Vagina (tissue), 2 donors: ENCODE measurements at regions not wholly inside any gene's neighbourhood (a gene's known extent, or its start where the extent isn't known, plus 50 kb on each side); places are given as distances from the start of the nearest gene placed in this dataset.
"Not testable (repeated sequence)": the region's sequence is repeated elsewhere in the genome, so short reads cannot be mapped to it uniquely, and the experiment has no call there.

ENCODE experiments used
- DNase-seq, 2 donors: peaks; one replicate each; pipeline ENCODE4 v3.0.0-alpha.2; 2017; ENCODE audit errors: extremely low spot score in 2 of 2
- H3K27ac ChIP-seq: fragments of 200-600 bp; sonication (generic); one replicate; pipeline ENCODE4 v1.5.1; 2019
- H3K27me3 ChIP-seq: fragments of 200-600 bp; sonication (generic); one replicate; pipeline ENCODE4 v1.5.1; 2019
- H3K36me3 ChIP-seq, 2 donors: fragments of 200-600 bp; sonication (generic); one replicate each; pipeline ENCODE4 v1.5.1; 2017 to 2019
- H3K4me1 ChIP-seq: fragments of 200-600 bp; sonication (generic); one replicate; pipeline ENCODE4 v1.5.1; 2019
- H3K4me3 ChIP-seq, 2 donors: fragments of 200-600 bp; sonication (generic); 1 replicate in 1 of 2; 2 replicates in 1 of 2; pipeline ENCODE4 v1.5.1; 2016 to 2019
- H3K9me3 ChIP-seq: fragments of 200-600 bp; sonication (generic); one replicate; pipeline ENCODE4 v1.5.1; 2019
- POLR2A ChIP-seq, 2 donors: fragments of 450-650 bp; IDR thresholded peaks; one replicate each; pipeline ENCODE4 v1.6.1; 2017; ENCODE audit warnings: antibody characterized with exemption in 2 of 2, mild to moderate bottlenecking in 2 of 2, moderate library complexity in 2 of 2
- POLR2AphosphoS5 ChIP-seq, 2 donors: sonication (generic); formaldehyde crosslinking; IDR thresholded peaks; one replicate each; pipeline ENCODE4 v1.9.0; 2017; ENCODE audit warnings: antibody characterized with exemption in 2 of 2, mild to moderate bottlenecking in 2 of 2, low read depth in 1 of 2; ENCODE audit not compliant: insufficient read depth in 1 of 2
- intact Hi-C: fragments of 100-400 bp; cut with DNase I; formaldehyde crosslinking; loops from one replicate; pipeline ENCODE4 v1.15.1; 2023
- TF ChIP-seq, protein P1 (sequence below), 3 experiments: fragments of 450-650 bp in 2 of 3; fragments of 200-600 bp in 1 of 3; sonication (generic) in 1 of 3; IDR thresholded peaks; one replicate each; pipeline ENCODE4 v1.5.1; 2017 to 2019; ENCODE audit warnings: antibody characterized with exemption in 3 of 3, mild to moderate bottlenecking in 2 of 3, moderate library complexity in 2 of 3

DNA sequence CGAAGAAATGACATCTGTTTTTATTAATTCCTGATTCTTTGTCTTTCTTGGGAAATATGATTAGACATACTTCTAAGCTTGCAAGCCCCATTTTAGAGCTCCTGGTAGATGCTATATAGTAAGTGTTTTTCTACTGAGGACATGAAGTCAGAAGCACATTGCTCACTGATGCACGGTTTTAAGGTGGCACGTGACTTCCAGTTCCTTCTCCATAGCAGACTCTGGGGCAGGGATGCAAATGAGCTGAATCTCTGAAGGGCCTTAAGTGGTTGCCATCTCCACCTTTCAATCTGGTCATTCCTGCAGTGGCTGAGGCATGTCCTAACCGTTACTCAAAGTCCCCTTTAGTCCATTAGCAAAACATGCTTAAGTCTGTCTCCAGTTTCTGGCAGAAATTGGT lies 421.2 kb upstream of the HTR1E start:
- H3K9me3 ChIP-seq: no peaks in the 10 kb centered on the region
- no peak overlapping the region for H3K4me3 ChIP-seq
- intact Hi-C loops: no loop called here
- H3K4me1 ChIP-seq: no peaks in the 10 kb centered on the region
- DNase-seq: no peak
- TF ChIP-seq, protein P1, sequence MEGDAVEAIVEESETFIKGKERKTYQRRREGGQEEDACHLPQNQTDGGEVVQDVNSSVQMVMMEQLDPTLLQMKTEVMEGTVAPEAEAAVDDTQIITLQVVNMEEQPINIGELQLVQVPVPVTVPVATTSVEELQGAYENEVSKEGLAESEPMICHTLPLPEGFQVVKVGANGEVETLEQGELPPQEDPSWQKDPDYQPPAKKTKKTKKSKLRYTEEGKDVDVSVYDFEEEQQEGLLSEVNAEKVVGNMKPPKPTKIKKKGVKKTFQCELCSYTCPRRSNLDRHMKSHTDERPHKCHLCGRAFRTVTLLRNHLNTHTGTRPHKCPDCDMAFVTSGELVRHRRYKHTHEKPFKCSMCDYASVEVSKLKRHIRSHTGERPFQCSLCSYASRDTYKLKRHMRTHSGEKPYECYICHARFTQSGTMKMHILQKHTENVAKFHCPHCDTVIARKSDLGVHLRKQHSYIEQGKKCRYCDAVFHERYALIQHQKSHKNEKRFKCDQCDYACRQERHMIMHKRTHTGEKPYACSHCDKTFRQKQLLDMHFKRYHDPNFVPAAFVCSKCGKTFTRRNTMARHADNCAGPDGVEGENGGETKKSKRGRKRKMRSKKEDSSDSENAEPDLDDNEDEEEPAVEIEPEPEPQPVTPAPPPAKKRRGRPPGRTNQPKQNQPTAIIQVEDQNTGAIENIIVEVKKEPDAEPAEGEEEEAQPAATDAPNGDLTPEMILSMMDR (IDR thresholded peaks at IDR 0.05): no peak
- TF ChIP-seq POLR2AphosphoS5 (IDR thresholded peaks at IDR 0.05; ENCODE audit: insufficient read depth in 1 of 2, low read depth in 1 of 2) (no peak), POLR2A (IDR thresholded peaks at IDR 0.05) (no peak)
- H3K36me3 ChIP-seq: no peaks in the 10 kb centered on the region
- H3K27ac ChIP-seq: no peak overlapping the region
- H3K27me3 ChIP-seq: no peaks in the 10 kb centered on the region

DNA sequence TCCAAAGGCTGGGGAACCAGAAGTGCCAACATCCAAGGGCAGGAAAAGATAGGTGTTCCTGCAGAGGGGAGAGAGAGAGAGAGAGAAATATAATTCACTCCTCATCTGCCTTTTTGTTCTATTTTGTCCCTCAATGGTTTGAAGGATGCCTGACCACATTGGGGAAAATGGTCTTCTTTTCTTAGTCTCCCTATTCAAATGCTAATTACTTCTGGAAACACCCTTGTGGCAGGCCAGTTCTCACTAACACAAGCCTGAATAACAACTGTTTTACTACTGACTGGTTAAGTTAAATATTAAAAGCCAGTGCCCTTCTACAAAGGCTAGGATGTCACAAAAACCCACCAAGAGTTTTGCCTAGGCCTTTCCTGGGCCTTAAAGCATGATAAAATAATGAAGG lies 425.4 kb upstream of the HTR1E start:
- Histone ChIP-seq H3K4me1 (no peaks in the 10 kb centered on the region), H3K36me3 (no peaks in the 10 kb centered on the region), H3K4me3 (no peak overlapping the region), H3K27me3 (no peaks in the 10 kb centered on the region), H3K27ac (no peak overlapping the region), H3K9me3 (no peaks in the 10 kb centered on the region)
- intact Hi-C loops: loop anchor here (5.0 kb wide), 1 partner anchor 520 kb away; no protein-coding TSS in a partner anchor
- TF ChIP-seq, protein P1 (IDR thresholded peaks at IDR 0.05): no peak
- TF ChIP-seq POLR2AphosphoS5 (IDR thresholded peaks at IDR 0.05; ENCODE audit: insufficient read depth in 1 of 2, low read depth in 1 of 2): no peak
- TF ChIP-seq POLR2A (IDR thresholded peaks at IDR 0.05): no peak
- no peak for DNase-seq

DNA sequence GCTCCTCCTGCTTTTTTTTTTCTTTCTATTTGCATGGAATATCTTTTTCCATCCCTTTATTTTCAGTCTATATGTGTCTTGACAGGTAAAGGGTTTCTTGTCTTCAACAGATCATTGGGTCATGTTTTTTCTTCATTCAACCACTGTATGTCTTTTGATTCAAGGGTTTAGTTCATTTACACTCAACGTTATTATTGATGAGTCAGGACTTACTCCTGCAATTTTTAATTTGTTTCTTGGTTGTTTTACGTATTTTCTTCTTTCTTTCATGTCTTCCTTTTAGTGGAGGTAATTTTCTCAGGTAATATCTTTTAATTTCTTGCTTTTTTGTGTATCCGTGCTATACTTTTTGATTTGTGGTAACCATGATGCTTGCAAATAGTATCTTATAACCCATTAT lies 429.1 kb upstream of the HTR1E start:
- DNase-seq: no peak
- intact Hi-C loops: no loop called here
- Histone ChIP-seq H3K27ac (no peak overlapping the region), H3K27me3 (no peaks in the 10 kb centered on the region), H3K4me3 (no peak overlapping the region), H3K36me3 (no peaks in the 10 kb centered on the region), H3K4me1 (no peaks in the 10 kb centered on the region), H3K9me3 (no peaks in the 10 kb centered on the region)
- no peak for TF ChIP-seq POLR2A (IDR thresholded peaks at IDR 0.05)
- TF ChIP-seq POLR2AphosphoS5 (IDR thresholded peaks at IDR 0.05; ENCODE audit: insufficient read depth in 1 of 2, low read depth in 1 of 2): no peak
- TF ChIP-seq, protein P1 (IDR thresholded peaks at IDR 0.05): no peak

DNA sequence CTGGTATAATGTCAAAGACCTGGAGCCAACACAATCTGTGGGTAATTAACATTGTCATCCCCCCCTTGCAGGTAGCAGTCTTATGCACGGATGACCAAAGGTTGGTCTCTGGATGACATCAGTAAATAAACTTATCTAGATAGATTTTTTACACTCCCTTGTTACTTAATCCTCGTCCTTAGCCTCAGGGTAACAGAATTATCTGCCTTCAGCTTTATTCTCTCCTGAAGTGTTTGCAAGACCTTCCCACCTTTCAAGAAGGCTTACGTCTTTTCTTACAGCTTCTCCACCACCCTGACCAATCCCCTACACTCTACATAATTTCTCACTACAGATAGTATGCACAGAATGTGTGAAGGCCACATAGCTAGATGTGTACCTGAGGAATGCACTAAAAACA lies 434.8 kb upstream of the HTR1E start:
- Histone ChIP-seq H3K9me3 (no peaks in the 10 kb centered on the region), H3K4me1 (no peaks in the 10 kb centered on the region), H3K36me3 (no peaks in the 10 kb centered on the region), H3K27me3 (no peaks in the 10 kb centered on the region), H3K4me3 (no peak overlapping the region), H3K27ac (no peak overlapping the region)
- DNase-seq: no peak
- intact Hi-C loops: no loop called here
- TF ChIP-seq, protein P1 (IDR thresholded peaks at IDR 0.05): no peak
- TF ChIP-seq POLR2AphosphoS5 (IDR thresholded peaks at IDR 0.05; ENCODE audit: insufficient read depth in 1 of 2, low read depth in 1 of 2): no peak
- no peak for TF ChIP-seq POLR2A (IDR thresholded peaks at IDR 0.05)

DNA sequence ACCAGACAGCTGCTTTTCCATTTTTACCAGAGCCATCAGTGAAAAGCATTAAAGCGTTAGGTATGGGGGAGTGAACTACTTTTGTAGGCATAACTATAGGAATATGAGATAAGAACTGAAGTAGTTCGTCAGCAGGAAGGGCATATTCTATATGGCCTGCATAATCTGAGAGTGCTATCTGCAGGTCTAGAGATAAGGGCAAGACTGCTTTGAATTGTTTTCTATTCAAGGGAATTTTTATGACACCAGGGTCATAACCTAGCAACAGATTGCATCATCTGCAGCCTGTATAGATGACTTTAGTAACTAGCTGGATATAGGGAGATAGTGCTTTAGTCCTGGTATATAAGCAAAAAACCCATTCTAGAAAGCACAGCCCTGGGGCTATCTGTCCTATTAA lies 437.3 kb upstream of the HTR1E start:
- no peaks in the 10 kb centered on the region for H3K36me3 ChIP-seq
- no peak overlapping the region for H3K27ac ChIP-seq
- TF ChIP-seq, protein P1 (IDR thresholded peaks at IDR 0.05): no peak
- TF ChIP-seq POLR2A (IDR thresholded peaks at IDR 0.05) (no peak), POLR2AphosphoS5 (IDR thresholded peaks at IDR 0.05; ENCODE audit: insufficient read depth in 1 of 2, low read depth in 1 of 2) (no peak)
- H3K9me3 ChIP-seq: no peaks in the 10 kb centered on the region
- intact Hi-C loops: no loop called here
- H3K27me3 ChIP-seq: no peaks in the 10 kb centered on the region
- no peak overlapping the region for H3K4me3 ChIP-seq
- DNase-seq: no peak
- H3K4me1 ChIP-seq: no peaks in the 10 kb centered on the region

DNA sequence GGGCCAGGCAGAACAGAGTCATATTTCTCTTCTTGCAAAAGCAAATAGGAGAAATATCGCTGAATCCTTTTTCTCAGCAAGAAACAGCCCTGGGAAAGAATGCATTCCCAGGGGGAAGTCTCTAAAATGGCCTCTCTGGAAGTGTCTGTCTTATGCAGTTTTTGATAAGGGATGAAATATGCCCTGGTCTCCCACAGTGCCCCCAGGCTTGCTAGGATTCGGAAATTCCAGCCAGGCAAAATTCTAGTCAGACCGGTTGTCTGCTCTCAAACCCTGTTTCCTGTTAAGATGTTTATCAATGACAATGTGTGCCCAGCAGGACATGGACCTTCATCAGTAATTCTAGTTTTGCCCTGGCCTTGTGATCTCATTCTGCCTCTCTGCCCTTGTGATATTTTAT lies 448.3 kb upstream of the HTR1E start:
- H3K4me1 ChIP-seq, DNase-seq, H3K27ac ChIP-seq, H3K9me3 ChIP-seq, H3K27me3 ChIP-seq, H3K36me3 ChIP-seq, intact Hi-C loops, H3K4me3 ChIP-seq: not testable (repeated sequence)
